OCI-LY1 (cell line): ENCODE measurements at regions not wholly inside any gene's neighbourhood (a gene's known extent, or its start where the extent isn't known, plus 50 kb on each side); places are given as distances from the start of the nearest gene placed in this dataset.

Experiments
- CTCF ChIP-seq: fragments of 200-600 bp; sonication (generic), shearing (Covaris generic); IDR thresholded peaks from 2 replicates; pipeline ENCODE4 v1.5.1; 2017; ENCODE audit warnings: mild to moderate bottlenecking, antibody characterized with exemption, low read length, moderate library complexity, mixed read lengths
- EZH2 ChIP-seq: fragments of 200-600 bp; sonication (generic), shearing (Covaris generic); IDR thresholded peaks from 2 replicates; pipeline ENCODE4 v1.8.0; 2017; ENCODE audit warnings: borderline replicate concordance, mixed run types, mild to moderate bottlenecking, antibody characterized with exemption, low read length, moderate library complexity, mixed read lengths

- TF ChIP-seq CTCF (no peak), EZH2 (no peak)
Measured at GRCh38 chr2:195181059-195181705, 475.8 kb upstream of the SLC39A10 start.
